HCT116 (cell line): ENCODE measurements at regions not wholly inside any gene's neighbourhood (a gene's known extent, or its start where the extent isn't known, plus 50 kb on each side); places are given as distances from the start of the nearest gene placed in this dataset.

Experiments used
- ATAC-seq: fragments of 200-7000 bp; cut with Tn5 transposase; 2 replicates; pipeline ENCODE4 v1.9.1; 2020; ENCODE audit warnings: mild to moderate bottlenecking, moderate library complexity
- BruUV-seq: library from RNA; stranded (reverse); fragments of 400-500 nt; replicated peaks from 2 replicates; lab custom pipeline; 2021; lab: Mats Ljungman, UMichigan
- CTCF ChIA-PET: fragments of 300-600 bp; sonication (Branson Sonifier 250); formaldehyde crosslinking; loops from one replicate; lab custom pipeline; 2021; ENCODE audit warnings: antibody characterized with exemption; lab: Charles Lee
- POLR2A ChIA-PET: fragments of 300-600, 350-600 bp; sonication (Branson Sonifier 250); formaldehyde crosslinking; loops from one replicate; lab custom pipeline; 2021; ENCODE audit warnings: antibody characterized with exemption; lab: Charles Lee
- RAD21 ChIA-PET, 2 experiments: fragments of 300-600 bp; sonication (Branson Sonifier 250); formaldehyde crosslinking; loops; one replicate each; lab custom pipeline; 2023; ENCODE audit warnings: low total read pairs in 2 of 2; ENCODE audit not compliant: uncharacterized antibody in 2 of 2, unreplicated experiment in 2 of 2, low non-redundant PET in 1 of 2; lab: Charles Lee
- DNase-seq: peaks from one replicate; pipeline ENCODE4 v3.0.0-alpha.2; 2010; ENCODE audit warnings: low read depth, low spot score
- H2AFZ ChIP-seq: fragments of 200-600 bp; shearing (Covaris generic), sonication (generic); 2 replicates; pipeline ENCODE4 v1.6.1; 2017; ENCODE audit warnings: low read depth, mixed run types, mixed read lengths, antibody characterized with exemption, low read length; ENCODE audit not compliant: poor library complexity, severe bottlenecking
- H3K27ac ChIP-seq: 2 replicates; pipeline ENCODE4 v1.5.1; 2012; ENCODE audit warnings: low read depth, low read length
- H3K27me3 ChIP-seq: fragments of 200-600 bp; sonication (generic); 2 replicates; pipeline ENCODE4 v1.6.1; 2016; ENCODE audit warnings: mixed run types, low read length, mixed read lengths; ENCODE audit not compliant: insufficient read depth
- H3K36me3 ChIP-seq, 2 experiments: fragments of 200-500 bp in 1 of 2; fragments of 200-600 bp in 1 of 2; sonication (Bioruptor generic) in 1 of 2; sonication (generic) in 1 of 2; 2 replicates each; pipeline versions ENCODE4 v1.5.1 to v1.6.1; 2014 to 2016; ENCODE audit warnings: low read length in 2 of 2, inconsistent platforms in 1 of 2, mixed read lengths in 1 of 2, mixed run types in 1 of 2; ENCODE audit not compliant: insufficient read depth in 2 of 2, control insufficient read depth in 1 of 2
- H3K4me1 ChIP-seq, 2 experiments: fragments of 200-600 bp in 1 of 2; sonication (generic) in 1 of 2; 2 replicates each; pipeline versions ENCODE4 v1.5.1 to v1.6.1; 2012 to 2017; ENCODE audit warnings: low read length in 2 of 2, inconsistent platforms in 1 of 2, mild to moderate bottlenecking in 1 of 2, mixed read lengths in 1 of 2, mixed run types in 1 of 2, moderate library complexity in 1 of 2; ENCODE audit not compliant: insufficient read depth in 2 of 2, control insufficient read depth in 1 of 2
- H3K4me2 ChIP-seq: fragments of 200-600 bp; sonication (generic); 2 replicates; pipeline ENCODE4 v1.6.1; 2017; ENCODE audit warnings: mixed run types, low read length, mixed read lengths
- H3K4me3 ChIP-seq, 2 experiments: fragments of 200-600 bp in 1 of 2; sonication (generic) in 1 of 2; replicated peaks in 1 of 2; 2 replicates each; pipeline ENCODE4 v1.5.1; 2011 to 2016; ENCODE audit warnings: low read length in 2 of 2, control low read depth in 1 of 2, low read depth in 1 of 2, mild to moderate bottlenecking in 1 of 2, mixed read lengths in 1 of 2, mixed run types in 1 of 2
- H3K79me2 ChIP-seq: fragments of 200-600 bp; sonication (generic); 2 replicates; pipeline ENCODE4 v1.6.1; 2017; ENCODE audit warnings: mild to moderate bottlenecking, mixed run types, low read length, moderate library complexity, mixed read lengths; ENCODE audit not compliant: insufficient read depth
- H3K9ac ChIP-seq: fragments of 200-600 bp; sonication (generic); 2 replicates; pipeline ENCODE4 v1.6.1; 2016; ENCODE audit warnings: low read length, mixed read lengths
- H3K9me2 ChIP-seq: fragments of 200-600 bp; sonication (generic), shearing (Covaris generic); 2 replicates; pipeline ENCODE4 v1.6.1; 2017; ENCODE audit warnings: mixed run types, mild to moderate bottlenecking, moderate library complexity; ENCODE audit not compliant: insufficient read depth
- H3K9me3 ChIP-seq, 2 experiments: fragments of 200-500 bp in 1 of 2; fragments of 200-600 bp in 1 of 2; sonication (Bioruptor generic) in 1 of 2; sonication (generic) in 1 of 2; 2 replicates each; pipeline ENCODE4 v1.6.1; 2014 to 2017; ENCODE audit warnings: low read length in 2 of 2, mixed read lengths in 2 of 2, inconsistent platforms in 1 of 2, low read depth in 1 of 2, mild to moderate bottlenecking in 1 of 2, mixed run types in 1 of 2, moderate library complexity in 1 of 2; ENCODE audit not compliant: control insufficient read depth in 1 of 2, insufficient read depth in 1 of 2
- H4K20me1 ChIP-seq: fragments of 200-600 bp; sonication (generic), shearing (Covaris generic); 2 replicates; pipeline ENCODE4 v1.6.1; 2017; ENCODE audit warnings: mixed run types, mild to moderate bottlenecking, moderate library complexity; ENCODE audit not compliant: insufficient read depth
- ATF3 ChIP-seq: IDR thresholded peaks from 2 replicates; pipeline ENCODE4 v1.6.1; 2012
- CBX3 ChIP-seq: IDR thresholded peaks from 2 replicates; pipeline ENCODE4 v1.6.1; 2012; ENCODE audit warnings: low read depth
- CTCF ChIP-seq, 3 experiments: fragments of 200-600 bp in 1 of 3; sonication (generic) in 1 of 3; IDR thresholded peaks in 2 of 3; conservative IDR thresholded peaks in 1 of 3; 2 replicates each; pipeline ENCODE4 v1.5.1; 2012 to 2017; ENCODE audit warnings: low read depth in 2 of 3, low read length in 2 of 3, antibody characterized with exemption in 1 of 3, borderline replicate concordance in 1 of 3, control low read depth in 1 of 3, mild to moderate bottlenecking in 1 of 3, mixed read lengths in 1 of 3, mixed run types in 1 of 3, moderate library complexity in 1 of 3; ENCODE audit not compliant: insufficient read depth in 1 of 3
- ELF1 ChIP-seq: IDR thresholded peaks from 2 replicates; pipeline ENCODE4 v1.6.1; 2012; ENCODE audit warnings: low read depth, borderline replicate concordance
- EZH2phosphoT487 ChIP-seq: fragments of 200-600 bp; IDR thresholded peaks from 2 replicates; pipeline ENCODE4 v1.6.1; 2018; ENCODE audit warnings: antibody characterized with exemption, borderline replicate concordance
- MAX ChIP-seq: IDR thresholded peaks from 2 replicates; pipeline ENCODE4 v1.6.1; 2012
- POLR2A ChIP-seq: IDR thresholded peaks from 2 replicates; pipeline ENCODE4 v1.7.0; 2011; ENCODE audit warnings: borderline replicate concordance; ENCODE audit not compliant: insufficient read depth, insufficient read length; ENCODE audit errors: extremely low read depth
- POLR2AphosphoS5 ChIP-seq: IDR thresholded peaks from 2 replicates; pipeline ENCODE4 v1.6.1; 2011; ENCODE audit warnings: mild to moderate bottlenecking, low read depth, low read length, moderate library complexity
- RAD21 ChIP-seq: IDR thresholded peaks from 2 replicates; pipeline ENCODE4 v1.6.1; 2012; ENCODE audit warnings: low read depth, mild to moderate bottlenecking
- REST ChIP-seq: IDR thresholded peaks from 2 replicates; pipeline ENCODE4 v1.6.1; 2012; ENCODE audit warnings: low read depth
- ZBTB33 ChIP-seq: IDR thresholded peaks from 2 replicates; pipeline ENCODE4 v1.6.1; 2011; ENCODE audit warnings: mild to moderate bottlenecking, low read length, moderate library complexity; ENCODE audit not compliant: insufficient replicate concordance; ENCODE audit errors: extremely low read depth
- ZFX ChIP-seq: fragments of 450-650 bp; IDR thresholded peaks from 2 replicates; pipeline ENCODE4 v1.6.1; 2017
- ZNF274 ChIP-seq: fragments of 200-500 bp; sonication (Bioruptor generic); IDR thresholded peaks from 2 replicates; pipeline ENCODE4 v1.6.1; 2014; ENCODE audit warnings: mild to moderate bottlenecking, low read depth, low read length, inconsistent platforms
- intact Hi-C: fragments of 100-400 bp; cut with micrococcal nuclease; formaldehyde crosslinking; loops from 2 replicates; pipeline ENCODE4 v1.10.0; 2022

- no peak overlapping the region for H3K27ac ChIP-seq
- H3K27me3 ChIP-seq: no peaks in the 10 kb centered on the region
- H4K20me1 ChIP-seq: no peaks in the 10 kb centered on the region
- no peaks in the 10 kb centered on the region for H3K9me2 ChIP-seq
- H3K4me3 ChIP-seq: no peak overlapping the region
- H3K79me2 ChIP-seq: no peaks in the 10 kb centered on the region
- no TSS peak for BruUV-seq
- no peak for DNase-seq
- H3K9ac ChIP-seq: no peak overlapping the region
- ChIA-PET RAD21 (no interaction called here), POLR2A (no interaction called here), CTCF (no interaction called here)
- H2AFZ ChIP-seq: no peak overlapping the region
- intact Hi-C loops: no loop called here
- H3K4me1 ChIP-seq: no peaks in the 10 kb centered on the region
- no peaks in the 10 kb centered on the region for H3K36me3 ChIP-seq
- no peak for ATAC-seq
- H3K9me3 ChIP-seq: no peaks in the 10 kb centered on the region
- no peak overlapping the region for H3K4me2 ChIP-seq
- no peak for TF ChIP-seq MAX
- TF ChIP-seq ZFX: no peak
Measured at GRCh38 chr3:104154896-104155295, 1211.8 kb upstream of the ALCAM start.

- POLR2A ChIA-PET: no interaction called here
- TF ChIP-seq ZFX (no peak), RAD21 (no peak), ZBTB33 (no peak), CTCF (IDR thresholded peaks at IDR 0.05 in 2 of 3, conservative IDR thresholded peaks at IDR 0.05 in 1 of 3; ENCODE audit: borderline replicate concordance in 1 of 3, insufficient read depth in 1 of 3, low read depth in 2 of 3, low read length in 2 of 3) (no peak), EZH2phosphoT487 (no peak), POLR2A (no peak), POLR2AphosphoS5 (no peak), ELF1 (no peak), CBX3 (no peak), REST (no peak), ATF3 (no peak), ZNF274 (no peak)
Measured at GRCh38 chr3:104165866-104166265, 1200.8 kb upstream of the ALCAM start.

More at GRCh38 chr3:104165866-104166265, 1200.8 kb upstream of the ALCAM start:
- no TSS peak for BruUV-seq
- Histone ChIP-seq H3K36me3 (no peaks in the 10 kb centered on the region), H3K9ac (no peak overlapping the region), H4K20me1 (no peaks in the 10 kb centered on the region), H3K9me2 (no peaks in the 10 kb centered on the region; the same call in 1 of the 2 replicates), H3K79me2 (no peaks in the 10 kb centered on the region), H3K4me2 (no peak overlapping the region), H3K4me3 (no peak overlapping the region), H3K9me3 (peaks cover 0 to 9% of the 10 kb centered on the region in 2 experiments; a peak in 2 of 4 replicates), H2AFZ (no peak overlapping the region), H3K27me3 (no peaks in the 10 kb centered on the region), H3K4me1 (no peaks in the 10 kb centered on the region), H3K27ac (no peak overlapping the region)
- intact Hi-C loops: no loop called here
- RAD21 ChIA-PET: no interaction called here
- CTCF ChIA-PET: no interaction called here
- no peak for ATAC-seq
- no peak for DNase-seq
